Keratinocyte (primary cell): ENCODE measurements at regions not wholly inside any gene's neighbourhood (a gene's known extent, or its start where the extent isn't known, plus 50 kb on each side); places are given as distances from the start of the nearest gene placed in this dataset.

Experiments
- CTCF ChIP-seq, 3 experiments: IDR thresholded peaks in 1 of 3; conservative IDR thresholded peaks in 1 of 3; optimal IDR thresholded peaks in 1 of 3; 2 replicates in 2 of 3; 3 replicates in 1 of 3; pipeline versions ENCODE3 to v1.5.1; 2011; ENCODE audit warnings: low read length in 3 of 3, mild to moderate bottlenecking in 3 of 3, moderate library complexity in 2 of 3, control low read depth in 1 of 3, inconsistent platforms in 1 of 3; ENCODE audit not compliant: insufficient read depth in 2 of 3; ENCODE audit errors: extremely low read depth in 1 of 3
- EZH2 ChIP-seq: IDR thresholded peaks from one replicate; pipeline ENCODE4 v1.6.1; 2012; ENCODE audit warnings: inconsistent platforms, mild to moderate bottlenecking, low read length, moderate library complexity

GRCh38 chr12:45587877-45588533 is 141.5 kb upstream of the ARID2 start:
- TF ChIP-seq CTCF (optimal IDR thresholded peaks at IDR 0.05 in 1 of 3, IDR thresholded peaks at IDR 0.05 in 1 of 3, conservative IDR thresholded peaks at IDR 0.05 in 1 of 3; ENCODE audit: extremely low read depth in 1 of 3, insufficient read depth in 2 of 3, low read length in 3 of 3), result peak in 1 of 3 experiments; percentile 22
- TF ChIP-seq EZH2, result no peak
